Hepatocyte (in vitro differentiated cells): ENCODE measurements at regions not wholly inside any gene's neighbourhood (a gene's known extent, or its start where the extent isn't known, plus 50 kb on each side); places are given as distances from the start of the nearest gene placed in this dataset.

ENCODE experiments used
- CTCF ChIP-seq: fragments of 200-600 bp; sonication (generic); IDR thresholded peaks from 2 replicates; pipeline ENCODE4 v1.5.1; 2016; ENCODE audit warnings: antibody characterized with exemption, mild to moderate bottlenecking; ENCODE audit not compliant: poor library complexity
- EZH2 ChIP-seq: fragments of 200-600 bp; sonication (generic); IDR thresholded peaks from 2 replicates; pipeline ENCODE4 v1.6.1; 2016; ENCODE audit warnings: antibody characterized with exemption, mild to moderate bottlenecking, borderline replicate concordance

DNA sequence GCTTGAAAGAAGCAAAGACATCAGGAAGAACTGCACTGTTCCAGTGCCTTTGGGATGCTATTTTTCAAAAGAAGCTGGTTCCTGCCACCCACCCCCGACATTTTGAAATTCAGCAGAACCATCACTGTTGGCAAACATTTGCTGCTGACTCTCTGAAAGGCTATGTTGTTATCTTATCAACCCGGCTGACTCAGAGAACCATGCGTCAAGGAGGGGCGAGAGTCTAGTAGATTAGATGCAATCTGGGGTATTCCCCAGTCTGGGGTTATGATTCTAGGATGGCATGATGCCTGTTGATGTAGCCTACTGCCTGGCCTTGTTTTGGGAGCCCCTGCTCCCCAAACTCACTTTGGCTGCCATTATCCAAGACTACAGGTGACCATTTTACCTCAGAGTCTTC lies 267.8 kb upstream of the RUNX1 start:
- TF ChIP-seq CTCF (no peak), EZH2 (no peak)
